H54 (cell line): ENCODE measurements at regions not wholly inside any gene's neighbourhood (a gene's known extent, or its start where the extent isn't known, plus 50 kb on each side); places are given as distances from the start of the nearest gene placed in this dataset.

Source experiments
- DNase-seq: peaks from one replicate; pipeline ENCODE4 v3.0.0; 2011; ENCODE audit warnings: low spot score, mixed read lengths; ENCODE audit not compliant: insufficient read length
- FAIRE-seq: peaks from 3 replicates; lab custom pipeline; 2011; peaks lifted over from hg19 to GRCh38; lab: Jason Lieb, UNC
- POLR2A ChIP-seq: IDR thresholded peaks from 2 replicates; pipeline ENCODE4 v1.6.1; 2011; ENCODE audit warnings: low read depth, mild to moderate bottlenecking, low read length

GRCh38 chr10:9965341-9965740 lies 1052.3 kb upstream of the CELF2 start:
- TF ChIP-seq POLR2A, result no peak
- FAIRE-seq (no peak), DNase-seq (no peak)

GRCh38 chr10:9986786-9987185 lies 1030.9 kb upstream of the CELF2 start:
- no peak for TF ChIP-seq POLR2A
- FAIRE-seq (no peak), DNase-seq (no peak)

- TF ChIP-seq POLR2A, result no peak
- DNase-seq (no peak), FAIRE-seq (no peak)
Measured at GRCh38 chr10:9987197-9987596, 1030.5 kb upstream of the CELF2 start.

- no peak for FAIRE-seq
Measured at GRCh38 chr10:9992661-9993060, 1025.0 kb upstream of the CELF2 start.

GRCh38 chr10:9994131-9994530 lies 1023.5 kb upstream of the CELF2 start:
- DNase-seq (no peak), FAIRE-seq (no peak)
- TF ChIP-seq POLR2A, result no peak

More at GRCh38 chr10:9992661-9993060, 1025.0 kb upstream of the CELF2 start:
- no peak for DNase-seq
- TF ChIP-seq POLR2A, result no peak

- DNase-seq (no peak), FAIRE-seq (no peak)
- TF ChIP-seq POLR2A, result no peak
Measured at GRCh38 chr10:9999627-10000026, 1018.0 kb upstream of the CELF2 start.

- FAIRE-seq, result no peak
- DNase-seq, result no peak
- TF ChIP-seq POLR2A, result no peak
Measured at GRCh38 chr10:10007957-10008356, 1009.7 kb upstream of the CELF2 start.

- no peak for DNase-seq
- no peak for TF ChIP-seq POLR2A
- no peak for FAIRE-seq
Measured at GRCh38 chr10:10010397-10010796, 1007.3 kb upstream of the CELF2 start.

- TF ChIP-seq POLR2A, result no peak
- no peak for FAIRE-seq
- no peak for DNase-seq
Measured at GRCh38 chr10:10014846-10015245, 1002.8 kb upstream of the CELF2 start.

- TF ChIP-seq POLR2A, result no peak
- no peak for FAIRE-seq
Measured at GRCh38 chr10:10017716-10018115, 1000.0 kb upstream of the CELF2 start.

GRCh38 chr10:10020945-10021344 lies 996.7 kb upstream of the CELF2 start:
- FAIRE-seq (no peak), DNase-seq (no peak)
- TF ChIP-seq POLR2A, result no peak

More at GRCh38 chr10:10017716-10018115, 1000.0 kb upstream of the CELF2 start:
- DNase-seq, result no peak

GRCh38 chr10:10032991-10033390 lies 984.7 kb upstream of the CELF2 start:
- TF ChIP-seq POLR2A, result no peak
- DNase-seq (no peak), FAIRE-seq (no peak)

GRCh38 chr10:10038348-10038747 lies 979.3 kb upstream of the CELF2 start:
- no peak for DNase-seq
- no peak for TF ChIP-seq POLR2A

GRCh38 chr10:10039595-10039994 lies 978.1 kb upstream of the CELF2 start:
- no peak for TF ChIP-seq POLR2A
- DNase-seq (no peak), FAIRE-seq (no peak)

More at GRCh38 chr10:10038348-10038747, 979.3 kb upstream of the CELF2 start:
- no peak for FAIRE-seq

GRCh38 chr10:10043083-10043482 lies 974.6 kb upstream of the CELF2 start:
- FAIRE-seq (no peak), DNase-seq (no peak)
- no peak for TF ChIP-seq POLR2A
